ENCODE measurements at regions not wholly inside any gene's neighbourhood (a gene's known extent, or its start where the extent isn't known, plus 50 kb on each side); places are given as distances from the start of the nearest gene placed in this dataset.
"Not testable (repeated sequence)": the region's sequence is repeated elsewhere in the genome, so short reads cannot be mapped to it uniquely, and the experiment has no call there.

- not testable (repeated sequence) for TF ChIP-seq CTCF (conservative IDR thresholded peaks at IDR 0.05 in 1 of 2, IDR thresholded peaks at IDR 0.05 in 1 of 2; ENCODE audit: low read depth in 1 of 2, low read length in 2 of 2); EZH2 (IDR thresholded peaks at IDR 0.05; ENCODE audit: low read length, missing control alignments)
Observed at GRCh38 chr20:28591680-28592079, 2665.8 kb upstream of the DEFB115 start.
